Hematopoietic multipotent progenitor cell treated with erythropoietin and hydrocortisone succinate and interleukin-3 and kit ligand, for 15 days (in vitro differentiated cells): ENCODE measurements at regions not wholly inside any gene's neighbourhood (a gene's known extent, or its start where the extent isn't known, plus 50 kb on each side); places are given as distances from the start of the nearest gene placed in this dataset.
"Not testable (repeated sequence)": the region's sequence is repeated elsewhere in the genome, so short reads cannot be mapped to it uniquely, and the experiment has no call there.

Experiments used
- DNase-seq: peaks from one replicate; pipeline ENCODE4 v3.0.0-alpha.2; 2015; ENCODE audit warnings: low spot score

DNA sequence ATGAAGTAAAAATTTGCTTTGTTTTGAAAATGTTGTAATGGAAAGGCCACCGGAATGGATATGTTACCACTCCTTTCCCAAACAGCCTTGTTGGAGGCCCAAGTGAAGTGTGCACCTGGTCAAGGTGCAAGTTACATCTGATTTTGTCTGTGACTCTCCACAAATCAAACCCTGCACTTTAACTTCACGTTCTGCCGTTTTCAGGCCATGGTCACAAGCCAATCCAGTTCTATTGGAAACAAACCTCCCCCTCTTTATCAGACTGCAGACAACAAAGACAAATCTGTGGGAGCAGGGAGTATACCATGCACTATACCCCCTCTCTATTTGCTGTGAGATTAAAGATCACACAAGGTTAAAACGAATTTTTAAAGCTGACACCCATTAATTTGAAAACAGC, 155.6 kb upstream of the RFC3 start:
- DNase-seq = no peak

DNA sequence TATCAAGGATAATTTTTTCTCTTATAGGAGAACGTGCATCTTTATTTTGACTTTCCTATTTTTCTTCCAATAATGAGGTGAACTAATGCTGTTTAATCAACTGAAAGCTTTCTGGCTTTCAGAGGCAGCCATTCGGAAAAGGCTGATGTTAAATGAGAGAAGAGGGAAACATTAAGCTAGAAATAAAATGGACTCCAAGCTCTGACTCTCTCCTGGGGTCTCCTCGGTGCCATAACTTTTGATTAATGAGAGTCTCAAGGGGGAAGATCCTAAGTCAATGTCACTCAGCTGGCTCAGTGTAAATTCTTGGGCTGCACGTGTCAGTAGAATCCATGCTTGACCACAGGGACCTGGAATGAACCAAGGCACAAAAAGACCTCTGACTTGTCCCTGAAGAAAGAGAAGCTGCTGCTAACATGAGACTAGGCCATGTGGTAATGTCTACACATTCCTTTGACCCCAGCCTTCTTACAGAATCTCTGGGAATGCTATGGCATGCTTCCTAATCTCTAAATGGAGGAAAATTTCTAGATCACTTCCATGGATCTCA, 152.2 kb upstream of the RFC3 start:
- DNase-seq = no peak

DNA sequence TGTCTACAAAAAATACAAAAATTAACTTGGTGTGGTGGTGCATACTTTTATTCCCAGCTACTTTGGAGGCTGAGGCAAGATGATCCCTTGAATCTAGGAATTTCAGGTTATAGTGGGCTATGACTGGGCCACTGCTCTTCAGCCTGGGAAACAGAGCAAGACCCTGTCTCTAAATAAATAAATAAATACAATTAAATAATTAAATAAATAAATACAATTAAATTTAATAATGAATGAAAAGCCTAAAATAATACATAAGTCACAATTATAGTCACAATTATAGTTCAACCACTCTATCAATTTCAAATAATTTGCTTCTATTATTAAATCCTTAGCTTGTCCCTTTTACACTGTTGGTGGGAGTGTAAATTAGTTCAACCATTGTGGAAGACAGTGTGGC, 146.4 kb upstream of the RFC3 start:
- DNase-seq = no peak

DNA sequence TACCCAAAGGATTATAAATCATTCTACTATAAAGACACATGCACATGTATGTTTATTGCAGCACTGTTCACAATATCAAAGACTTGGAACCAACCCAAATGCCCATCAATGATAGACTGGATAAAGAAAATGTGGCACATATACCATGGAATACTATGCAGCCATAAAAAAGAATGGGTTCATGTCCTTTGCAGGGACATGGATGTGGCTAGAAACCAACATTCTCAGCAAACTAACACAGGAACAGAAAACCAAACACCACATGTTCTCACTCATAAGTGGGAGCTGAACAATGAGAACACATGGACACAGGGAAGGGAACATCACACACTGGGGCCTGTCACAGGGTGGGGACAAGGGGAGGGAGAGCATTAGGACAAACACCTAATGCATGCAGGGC, 145.9 kb upstream of the RFC3 start:
- DNase-seq = not testable (repeated sequence)

DNA sequence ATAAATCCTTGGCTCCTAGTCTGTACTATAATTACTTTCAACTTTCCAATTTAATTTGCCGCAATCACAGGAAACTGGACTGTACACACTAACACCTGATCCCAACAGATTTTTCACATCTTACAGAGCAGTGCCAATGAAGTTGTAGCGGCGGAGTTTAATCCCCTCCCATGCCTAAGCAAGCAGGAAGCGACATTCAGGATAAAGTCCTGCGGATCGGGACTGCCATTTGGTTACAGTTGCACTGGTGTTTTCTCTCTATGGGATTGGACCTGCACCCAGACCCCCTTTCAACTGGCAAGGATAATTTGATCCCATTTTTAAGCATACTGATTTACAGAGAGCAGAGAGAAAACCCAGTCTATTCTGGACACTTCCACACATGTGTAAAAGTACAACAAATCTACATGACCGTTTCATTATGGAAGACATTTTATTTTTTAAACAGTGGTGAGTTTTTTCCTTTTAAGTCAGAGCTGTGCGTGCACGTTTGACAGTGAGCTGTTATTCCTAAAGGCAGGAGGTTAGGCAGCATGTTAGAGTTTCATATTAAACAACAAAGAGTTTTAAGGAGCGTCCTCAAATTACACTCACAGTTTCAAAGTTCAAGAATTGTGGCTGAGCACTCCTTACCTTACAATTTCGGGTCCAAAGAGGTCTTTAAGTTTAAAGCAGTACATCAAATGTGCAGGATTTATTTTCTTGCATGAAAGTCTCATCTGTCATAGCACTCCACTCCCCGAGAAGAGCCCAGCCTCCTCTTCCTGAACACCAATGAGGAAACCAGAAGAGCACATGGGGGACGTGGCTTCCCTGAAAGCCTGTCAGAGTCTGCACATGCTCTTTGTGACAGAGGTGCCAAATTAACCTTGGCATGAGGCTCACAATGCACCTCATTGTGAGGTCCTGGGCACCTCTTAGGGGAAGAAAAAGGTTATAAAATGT, 141.6 kb upstream of the RFC3 start:
- no peak for DNase-seq

DNA sequence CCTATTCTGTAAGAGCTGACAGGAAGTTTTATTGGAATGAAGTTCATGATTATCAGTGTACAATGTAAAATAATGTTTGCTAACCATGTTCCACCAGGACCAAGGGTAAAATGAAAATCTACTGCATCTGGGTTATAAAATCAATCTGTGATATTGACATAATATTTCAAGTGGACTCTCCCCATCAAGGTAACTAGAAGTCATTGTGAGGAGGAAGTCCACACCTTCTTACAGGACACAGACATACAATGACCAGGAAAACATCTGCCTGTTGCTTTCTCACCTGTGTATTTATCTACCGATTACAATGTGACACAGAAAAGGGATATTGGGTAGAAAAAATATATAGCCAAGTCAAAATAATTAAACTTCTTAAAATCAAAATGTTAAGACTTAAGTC, 140.7 kb upstream of the RFC3 start:
- DNase-seq = no peak

DNA sequence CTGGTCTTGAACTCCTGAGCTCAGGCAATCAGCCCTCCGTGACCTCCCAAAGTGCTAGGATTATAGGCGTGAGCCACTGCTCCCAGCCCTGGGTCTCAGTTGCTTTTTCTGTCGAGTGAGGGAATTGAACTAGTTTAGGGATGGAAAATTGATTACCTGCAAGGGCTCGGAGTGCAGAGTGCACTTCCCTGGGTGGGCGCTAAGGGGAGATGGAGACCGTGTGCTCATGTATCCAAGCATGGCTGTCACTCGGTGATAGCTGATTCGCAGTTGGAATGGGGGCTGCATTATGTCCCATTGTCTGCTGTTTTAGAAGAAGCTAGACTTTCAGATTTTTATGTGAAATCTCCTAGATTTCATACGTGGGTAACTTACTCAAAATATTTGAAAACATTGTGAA, 139.9 kb upstream of the RFC3 start:
- no peak for DNase-seq

DNA sequence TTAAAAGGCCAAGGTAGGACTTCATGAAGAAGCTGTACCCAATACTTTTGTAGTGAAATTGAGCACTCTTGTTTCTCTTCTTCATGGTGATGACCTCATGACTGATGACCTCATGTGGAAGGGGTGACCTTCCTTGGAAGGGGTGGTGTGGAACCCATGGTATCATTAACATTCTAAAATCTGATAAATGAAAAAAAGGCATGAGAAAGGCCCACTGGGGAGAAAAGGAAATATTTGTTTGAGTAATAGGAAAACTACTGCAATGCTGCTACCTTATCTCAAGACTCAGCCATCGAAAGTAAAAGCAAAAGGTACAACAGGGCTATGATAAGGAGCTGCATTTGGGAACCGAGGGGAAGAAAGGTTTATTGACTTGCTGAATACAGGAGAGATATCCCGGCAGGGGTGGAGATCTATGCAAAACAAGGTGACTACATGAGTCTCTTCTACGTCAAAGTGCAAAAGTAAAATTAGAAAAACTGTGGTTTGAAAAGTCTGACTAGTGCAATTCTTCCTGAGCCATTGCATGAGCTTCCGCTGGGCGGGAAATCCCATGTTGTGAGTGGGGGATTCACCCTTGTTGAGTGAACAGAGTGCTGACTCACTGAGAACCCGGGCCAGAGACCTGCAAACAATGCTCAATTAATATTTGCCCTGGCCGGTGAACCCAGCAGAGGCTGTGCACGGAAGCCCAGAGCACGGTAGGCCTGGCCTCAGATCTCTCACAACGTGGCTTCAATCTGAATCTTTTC, 138.9 kb upstream of the RFC3 start:
- DNase-seq = no peak

DNA sequence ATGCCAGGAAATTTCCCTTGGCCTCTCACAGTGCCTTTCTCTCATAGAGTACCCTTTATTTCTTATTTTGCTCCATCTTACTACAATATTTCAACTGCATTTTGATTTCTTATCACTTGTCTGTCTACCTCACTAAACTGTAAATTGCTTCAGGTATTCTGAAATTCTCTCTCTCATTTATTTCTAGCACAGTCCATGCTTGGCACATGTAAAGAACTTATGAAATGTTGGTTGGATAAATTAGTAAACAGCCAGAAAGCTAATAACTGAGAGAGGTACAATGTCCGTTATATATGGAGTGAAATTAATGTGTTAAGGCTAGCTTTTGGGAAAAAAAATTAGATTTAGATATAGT, 138.3 kb upstream of the RFC3 start:
- no peak for DNase-seq

DNA sequence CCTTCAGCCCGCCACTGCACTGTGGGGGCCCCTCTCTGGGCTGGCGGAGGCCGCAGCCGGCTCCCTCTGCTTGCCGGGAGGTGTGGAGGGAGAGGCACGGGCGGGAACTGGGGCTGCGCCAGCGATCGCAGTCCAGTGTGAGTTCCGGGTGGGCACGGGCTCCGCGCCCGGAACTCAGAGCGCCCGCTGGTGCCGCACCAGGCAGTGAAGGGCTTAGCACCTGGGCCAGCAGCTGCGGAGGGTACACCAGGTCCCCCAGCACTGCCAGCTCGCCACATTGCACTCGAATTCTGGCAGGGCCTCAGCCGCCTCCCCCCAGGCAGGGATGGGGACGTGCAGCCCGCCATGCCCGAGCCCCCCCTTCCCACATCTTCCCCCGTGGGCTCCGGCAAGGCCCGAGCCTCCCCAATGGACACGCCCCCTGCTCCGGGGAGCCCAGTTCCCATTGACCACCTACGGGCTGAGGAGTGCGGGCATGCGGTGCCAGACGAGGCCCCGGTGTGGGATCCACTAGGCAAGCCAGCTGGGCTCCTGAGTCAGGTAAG, 135.9 kb upstream of the RFC3 start:
- DNase-seq = no peak

DNA sequence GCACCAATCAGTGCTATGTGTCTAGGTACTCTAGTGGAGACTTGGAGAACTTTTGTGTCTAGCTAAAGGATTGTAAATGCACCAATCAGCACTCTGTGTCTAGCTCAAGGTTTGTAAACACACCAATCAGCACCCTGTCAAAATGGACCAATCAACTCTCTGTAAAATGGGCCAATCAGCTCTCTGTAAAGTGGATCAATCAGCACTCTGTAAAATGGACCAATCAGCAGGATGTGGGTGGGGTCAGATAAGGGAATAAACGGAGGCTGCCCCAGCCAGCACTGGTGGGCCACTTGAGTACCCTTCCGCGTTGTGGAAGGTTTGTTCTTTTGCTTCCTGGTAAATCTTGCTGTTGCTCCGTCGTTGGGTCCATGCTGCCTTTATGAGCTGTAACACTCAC, 135.3 kb upstream of the RFC3 start:
- not testable (repeated sequence) for DNase-seq

DNA sequence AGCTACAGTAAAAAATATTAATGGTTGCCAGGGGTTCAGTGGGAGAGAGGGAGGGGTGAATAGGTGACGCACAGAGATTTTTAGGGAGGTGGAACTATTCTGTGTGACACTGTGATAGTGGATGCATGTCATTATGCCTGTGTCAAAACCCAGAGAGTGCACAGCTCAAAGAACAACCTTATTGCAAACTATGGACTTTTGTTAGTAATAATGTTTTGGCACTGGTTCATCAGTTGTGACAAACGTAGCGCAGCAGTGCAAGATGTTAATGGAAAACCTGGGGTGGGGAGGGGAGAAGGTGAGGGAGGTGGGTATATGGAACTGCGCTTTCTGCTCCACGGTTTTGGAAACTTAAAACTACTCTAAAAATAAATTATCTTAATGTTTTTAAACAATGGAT, 134.6 kb upstream of the RFC3 start:
- no peak for DNase-seq

DNA sequence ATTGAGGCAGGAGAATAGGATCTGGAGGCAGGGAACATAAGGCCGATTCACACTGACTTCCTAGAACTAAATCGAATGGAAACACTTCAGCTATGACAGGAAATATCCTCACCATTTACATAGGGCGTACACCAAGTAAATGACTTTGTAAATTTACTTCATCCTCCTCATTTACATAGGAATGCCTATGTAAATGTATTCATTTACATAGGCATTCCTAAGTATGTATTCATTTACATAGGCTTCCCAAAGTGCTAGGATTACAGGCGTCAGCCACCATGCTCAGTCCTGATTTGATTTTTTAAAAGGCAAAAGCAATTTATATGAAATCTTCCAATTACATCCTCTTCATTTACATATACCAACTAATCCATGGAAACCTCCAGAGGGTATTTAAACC, 133.1 kb upstream of the RFC3 start:
- no peak for DNase-seq

DNA sequence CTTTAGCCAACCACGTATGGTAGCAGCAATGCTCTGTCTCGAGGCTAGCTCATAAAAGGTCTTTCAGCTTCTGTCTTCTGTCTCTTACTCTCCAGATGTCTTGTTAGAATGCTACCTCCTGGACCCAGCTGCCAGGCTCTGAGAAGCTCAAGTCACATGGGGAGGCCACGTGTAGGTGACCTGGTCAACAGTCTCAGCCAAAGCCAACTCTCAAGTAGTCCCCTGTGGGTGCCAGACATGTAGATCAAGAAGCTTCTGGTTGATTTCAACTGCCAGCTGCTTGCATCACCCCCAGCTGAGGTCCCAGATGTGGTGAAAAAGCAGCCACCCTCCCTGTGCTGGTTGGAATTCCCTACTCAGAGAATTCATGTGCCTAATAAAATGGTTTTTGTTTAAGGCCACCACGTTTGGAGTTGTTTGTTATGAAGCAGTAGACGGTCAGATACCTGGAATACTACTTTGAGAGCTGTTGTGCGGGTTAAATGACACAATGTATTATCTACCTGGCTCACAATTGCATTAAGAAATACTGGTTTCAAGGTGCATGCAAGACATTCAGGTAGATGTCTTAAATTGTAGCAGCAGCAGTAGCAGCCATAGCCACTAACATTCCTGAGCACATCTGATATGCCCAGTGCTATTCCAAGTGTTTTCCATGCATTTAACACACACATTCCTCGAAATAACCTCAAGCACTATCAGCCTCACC, 131.0 kb upstream of the RFC3 start:
- DNase-seq = no peak

DNA sequence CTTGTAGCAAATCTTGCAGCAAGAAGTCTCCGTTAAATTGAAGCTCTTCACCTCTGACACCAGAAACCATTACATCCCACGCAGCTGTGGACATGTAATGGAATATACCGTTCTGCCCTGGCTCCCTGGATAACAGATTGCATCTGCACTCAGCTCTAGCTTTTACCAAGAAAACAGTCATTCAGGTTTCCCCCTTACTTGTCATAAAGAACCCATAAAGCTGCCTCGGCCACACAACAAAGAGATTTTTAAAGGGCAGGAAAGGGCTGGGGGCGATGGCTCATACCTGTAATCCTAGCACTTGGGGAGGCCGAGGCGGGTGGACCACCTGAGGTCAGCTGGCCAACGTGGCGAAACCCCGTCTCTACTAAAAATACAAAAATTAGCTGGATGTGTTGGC, 127.6 kb upstream of the RFC3 start:
- DNase-seq = no peak

DNA sequence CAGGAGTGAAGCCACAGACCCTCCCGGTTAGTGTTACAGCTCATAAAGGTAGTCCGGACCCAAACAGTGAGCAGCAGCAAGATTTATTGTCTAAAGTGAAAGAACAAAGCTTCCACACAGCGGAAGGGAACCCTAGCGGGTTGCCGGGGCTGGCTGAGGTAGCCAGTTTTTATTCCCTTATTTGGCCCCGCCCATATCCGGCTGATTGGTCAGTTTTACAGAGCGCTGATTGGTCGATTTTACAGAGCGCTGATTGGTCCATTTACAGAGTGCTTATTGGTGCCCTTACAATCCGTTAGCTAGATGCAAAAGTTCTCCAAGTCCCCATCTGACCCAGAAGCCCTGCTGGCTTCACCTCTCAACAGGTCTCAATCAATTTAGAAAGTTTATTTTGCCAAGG, 126.0 kb upstream of the RFC3 start:
- DNase-seq = no peak

DNA sequence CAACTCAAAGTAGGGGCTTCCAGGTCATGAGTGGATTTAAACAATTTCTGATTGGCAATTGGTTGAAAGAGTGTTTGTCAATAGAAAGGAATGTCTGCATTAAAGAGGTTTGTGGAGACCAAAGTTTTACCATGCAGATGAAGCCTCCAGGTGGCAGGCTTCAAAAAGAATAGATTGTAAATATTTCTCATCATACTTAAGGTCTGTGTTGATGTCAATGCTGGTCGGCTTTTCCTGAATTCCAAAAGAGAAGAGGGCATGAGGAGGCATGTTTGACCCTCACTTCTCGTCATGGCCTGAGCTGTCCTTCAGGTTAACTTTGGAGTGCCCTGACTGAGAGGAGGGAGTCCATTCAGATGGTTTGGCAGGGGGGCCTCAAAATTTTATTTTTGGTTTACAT, 125.4 kb upstream of the RFC3 start:
- no peak for DNase-seq

DNA sequence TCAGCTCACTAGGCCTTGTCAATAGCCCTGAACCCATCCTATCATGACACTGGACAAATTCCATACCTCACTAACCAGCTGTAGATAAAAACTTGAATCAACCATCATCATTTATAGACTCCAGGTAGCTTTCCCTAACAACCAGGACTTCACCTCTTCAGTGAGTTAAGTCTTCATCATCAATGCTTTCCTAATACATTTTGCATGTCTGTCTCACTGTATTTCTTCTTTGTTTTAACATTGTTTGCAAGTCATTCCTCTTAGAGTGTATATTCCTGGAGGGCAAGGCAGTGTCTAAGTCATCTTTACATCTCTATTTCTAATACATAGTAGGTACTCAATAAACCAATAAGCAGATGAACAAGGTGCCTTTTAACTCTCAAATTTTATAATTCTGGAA, 123.4 kb upstream of the RFC3 start:
- no peak for DNase-seq

DNA sequence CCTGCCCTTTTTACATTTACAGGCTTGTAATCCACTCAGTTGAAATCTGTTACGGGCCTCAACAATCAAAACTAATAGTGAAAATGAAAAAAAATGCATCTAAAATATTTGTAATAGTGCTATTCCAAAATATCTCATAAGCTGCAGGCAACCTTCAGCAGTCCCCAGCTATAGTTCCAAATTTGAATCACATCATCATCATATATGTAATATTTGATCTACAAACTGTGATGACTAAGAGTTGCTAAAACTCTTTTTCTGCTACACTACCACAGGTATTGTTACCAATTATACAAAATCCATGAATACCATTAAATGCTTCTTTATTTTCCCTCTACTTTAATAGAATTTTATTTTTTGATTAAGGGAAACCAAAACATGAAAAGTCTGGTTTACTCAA, 121.4 kb upstream of the RFC3 start:
- DNase-seq = no peak

DNA sequence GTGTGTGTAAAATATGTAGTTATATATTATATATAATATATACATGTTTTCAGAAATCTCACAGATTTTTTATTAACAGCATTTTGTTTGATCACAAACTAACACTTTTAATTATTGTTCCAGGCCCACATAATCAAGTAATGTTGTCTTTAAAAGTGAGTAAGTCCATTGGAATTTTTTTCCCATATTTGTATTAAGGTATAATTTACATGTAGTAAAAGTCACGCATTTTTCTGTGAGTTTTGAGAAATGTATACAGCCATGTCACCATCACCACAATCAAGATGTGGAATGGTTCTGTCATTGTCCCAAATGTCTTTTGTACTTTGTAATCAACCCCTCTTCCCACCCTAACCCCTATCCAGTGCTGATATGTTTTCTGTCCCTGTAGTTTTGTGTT, 120.0 kb upstream of the RFC3 start:
- no peak for DNase-seq

DNA sequence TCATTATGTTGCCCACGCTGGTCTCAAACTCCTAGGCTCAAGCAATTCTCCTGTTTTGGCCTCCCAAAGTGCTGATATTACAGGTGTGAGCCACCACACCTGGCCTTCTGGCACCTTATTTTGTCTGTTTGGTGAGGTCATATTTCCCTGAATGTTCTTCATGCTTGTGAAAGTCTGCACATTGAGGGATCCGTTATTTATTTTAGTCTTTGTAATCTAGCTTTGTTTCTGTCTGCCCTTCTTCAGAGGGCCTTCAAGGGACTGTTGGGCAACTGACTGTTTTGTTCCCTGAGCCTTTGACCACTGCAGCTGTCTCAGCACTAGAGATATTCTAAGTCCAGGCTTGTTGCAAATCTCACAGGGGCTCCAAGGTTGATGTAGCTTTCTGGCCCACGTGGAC, 110.5 kb upstream of the RFC3 start:
- DNase-seq = no peak

DNA sequence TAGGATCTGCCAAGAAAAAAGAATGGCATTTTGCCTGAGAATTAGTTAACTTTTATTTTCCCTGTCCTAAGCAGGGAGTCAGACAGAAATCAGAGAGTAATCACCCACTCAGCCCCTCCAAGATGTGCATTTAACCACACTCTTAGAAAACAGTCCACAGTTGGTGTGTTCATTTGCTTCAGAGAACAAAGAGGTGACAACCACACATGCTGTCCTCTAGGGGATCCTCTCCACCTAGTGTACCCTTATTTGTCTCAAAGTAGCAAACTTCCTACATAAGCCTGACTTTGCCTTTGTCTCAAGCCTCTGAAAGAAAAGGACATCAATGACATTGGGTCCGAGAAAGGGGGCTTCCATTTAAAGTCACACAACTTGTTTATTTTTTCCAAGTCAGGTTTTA, 107.0 kb upstream of the RFC3 start:
- DNase-seq = no peak
